Upper lobe of left lung (tissue), 4 donors: ENCODE measurements at regions not wholly inside any gene's neighbourhood (a gene's known extent, or its start where the extent isn't known, plus 50 kb on each side); places are given as distances from the start of the nearest gene placed in this dataset.

Experiments used
- POLR2A ChIP-seq, 4 donors: fragments of 450-650 bp; IDR thresholded peaks; one replicate each; pipeline ENCODE4 v1.5.1; 2016 to 2017; ENCODE audit warnings: antibody characterized with exemption in 4 of 4, mild to moderate bottlenecking in 2 of 4
- TF ChIP-seq, protein P1 (sequence below), 6 experiments: fragments of 450-650 bp in 4 of 6; fragments of 200-600 bp in 2 of 6; sonication (generic) in 2 of 6; IDR thresholded peaks; one replicate each; pipeline ENCODE4 v1.5.1; 2016 to 2019; ENCODE audit warnings: antibody characterized with exemption in 6 of 6

- TF ChIP-seq, protein P1, sequence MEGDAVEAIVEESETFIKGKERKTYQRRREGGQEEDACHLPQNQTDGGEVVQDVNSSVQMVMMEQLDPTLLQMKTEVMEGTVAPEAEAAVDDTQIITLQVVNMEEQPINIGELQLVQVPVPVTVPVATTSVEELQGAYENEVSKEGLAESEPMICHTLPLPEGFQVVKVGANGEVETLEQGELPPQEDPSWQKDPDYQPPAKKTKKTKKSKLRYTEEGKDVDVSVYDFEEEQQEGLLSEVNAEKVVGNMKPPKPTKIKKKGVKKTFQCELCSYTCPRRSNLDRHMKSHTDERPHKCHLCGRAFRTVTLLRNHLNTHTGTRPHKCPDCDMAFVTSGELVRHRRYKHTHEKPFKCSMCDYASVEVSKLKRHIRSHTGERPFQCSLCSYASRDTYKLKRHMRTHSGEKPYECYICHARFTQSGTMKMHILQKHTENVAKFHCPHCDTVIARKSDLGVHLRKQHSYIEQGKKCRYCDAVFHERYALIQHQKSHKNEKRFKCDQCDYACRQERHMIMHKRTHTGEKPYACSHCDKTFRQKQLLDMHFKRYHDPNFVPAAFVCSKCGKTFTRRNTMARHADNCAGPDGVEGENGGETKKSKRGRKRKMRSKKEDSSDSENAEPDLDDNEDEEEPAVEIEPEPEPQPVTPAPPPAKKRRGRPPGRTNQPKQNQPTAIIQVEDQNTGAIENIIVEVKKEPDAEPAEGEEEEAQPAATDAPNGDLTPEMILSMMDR (IDR thresholded peaks at IDR 0.05), result no peak
- TF ChIP-seq POLR2A (IDR thresholded peaks at IDR 0.05), result no peak
These were observed 51.5 kb downstream of the FHIP1A start for GRCh38 chr4:151460434-151460833.
